ENCODE measurements at regions not wholly inside any gene's neighbourhood (a gene's known extent, or its start where the extent isn't known, plus 50 kb on each side); places are given as distances from the start of the nearest gene placed in this dataset.

GRCh38 chr17:77666881-77667395, 291.6 kb upstream of the TNRC6C start:
- DNase-seq, result peak in 1 of 2 experiments; percentile 22

GRCh38 chr17:77667478-77667877, 291.0 kb upstream of the TNRC6C start:
- no peak for DNase-seq

- no peak for DNase-seq
Measured at GRCh38 chr17:77668518-77668917, 290.0 kb upstream of the TNRC6C start.

GRCh38 chr17:77670173-77670572, 288.3 kb upstream of the TNRC6C start:
- DNase-seq, result no peak

GRCh38 chr17:77674358-77674757, 284.1 kb upstream of the TNRC6C start:
- no peak for DNase-seq

- DNase-seq, result no peak
Measured at GRCh38 chr17:77675411-77675810, 283.1 kb upstream of the TNRC6C start.

- no peak for DNase-seq
Measured at GRCh38 chr17:77675816-77676215, 282.7 kb upstream of the TNRC6C start.

- DNase-seq, result no peak
Measured at GRCh38 chr17:77676237-77676661, 282.3 kb upstream of the TNRC6C start.

GRCh38 chr17:77677211-77677610, 281.3 kb upstream of the TNRC6C start:
- no peak for DNase-seq

- DNase-seq, result no peak
Measured at GRCh38 chr17:77677630-77678029, 280.9 kb upstream of the TNRC6C start.

- no peak for DNase-seq
Measured at GRCh38 chr17:77679589-77679988, 278.9 kb upstream of the TNRC6C start.

- no peak for DNase-seq
Measured at GRCh38 chr17:77681861-77682260, 276.6 kb upstream of the TNRC6C start.

GRCh38 chr17:77684803-77685798, 273.4 kb upstream of the TNRC6C start:
- DNase-seq, result no peak

GRCh38 chr17:77685881-77686486, 272.5 kb upstream of the TNRC6C start:
- no peak for DNase-seq

- peak in 1 of 2 experiments; percentile 32 for DNase-seq
Measured at GRCh38 chr17:77686903-77687302, 271.6 kb upstream of the TNRC6C start.

- no peak for DNase-seq
Measured at GRCh38 chr17:77687417-77687816, 271.1 kb upstream of the TNRC6C start.

GRCh38 chr17:77687921-77688320, 270.6 kb upstream of the TNRC6C start:
- no peak for DNase-seq

GRCh38 chr17:77688369-77688768, 270.1 kb upstream of the TNRC6C start:
- no peak for DNase-seq

GRCh38 chr17:77690271-77691161, 268.0 kb upstream of the TNRC6C start:
- DNase-seq, result no peak

- no peak for DNase-seq
Measured at GRCh38 chr17:77691216-77692085, 267.1 kb upstream of the TNRC6C start.

GRCh38 chr17:77692571-77693161, 265.8 kb upstream of the TNRC6C start:
- DNase-seq, result no peak
